ENCODE measurements at regions not wholly inside any gene's neighbourhood (a gene's known extent, or its start where the extent isn't known, plus 50 kb on each side); places are given as distances from the start of the nearest gene placed in this dataset.
"Not testable (repeated sequence)": the region's sequence is repeated elsewhere in the genome, so short reads cannot be mapped to it uniquely, and the experiment has no call there.

- no peak for DNase-seq (ENCODE audit: low read depth in 2 of 2)
Observed at GRCh38 chr14:84864548-84865271, 665.2 kb upstream of the FLRT2 start.

- no peak for DNase-seq (ENCODE audit: low read depth in 2 of 2)
Observed at GRCh38 chr14:84871734-84872133, 658.2 kb upstream of the FLRT2 start.

- DNase-seq (ENCODE audit: low read depth in 2 of 2), result no peak
Observed at GRCh38 chr14:84874436-84874835, 655.5 kb upstream of the FLRT2 start.

GRCh38 chr14:84877061-84877460, 652.9 kb upstream of the FLRT2 start:
- DNase-seq (ENCODE audit: low read depth in 2 of 2), result no peak

- DNase-seq (ENCODE audit: low read depth in 2 of 2), result no peak
Observed at GRCh38 chr14:84882830-84883229, 647.1 kb upstream of the FLRT2 start.

GRCh38 chr14:84885061-84885460, 644.9 kb upstream of the FLRT2 start:
- no peak for DNase-seq (ENCODE audit: low read depth in 2 of 2)

GRCh38 chr14:84891404-84891803, 638.5 kb upstream of the FLRT2 start:
- DNase-seq (ENCODE audit: low read depth in 2 of 2), result no peak

GRCh38 chr14:84894254-84894653, 635.7 kb upstream of the FLRT2 start:
- no peak for DNase-seq (ENCODE audit: low read depth in 2 of 2)

GRCh38 chr14:84922370-84922769, 607.6 kb upstream of the FLRT2 start:
- DNase-seq (ENCODE audit: low read depth in 2 of 2), result no peak

GRCh38 chr14:84926656-84927055, 603.3 kb upstream of the FLRT2 start:
- no peak for DNase-seq (ENCODE audit: low read depth in 2 of 2)

- no peak for DNase-seq (ENCODE audit: low read depth in 2 of 2)
Observed at GRCh38 chr14:84927096-84927827, 602.7 kb upstream of the FLRT2 start.

GRCh38 chr14:84929086-84929485, 600.9 kb upstream of the FLRT2 start:
- no peak for DNase-seq (ENCODE audit: low read depth in 2 of 2)

GRCh38 chr14:84929834-84930233, 600.1 kb upstream of the FLRT2 start:
- no peak for DNase-seq (ENCODE audit: low read depth in 2 of 2)

- no peak for DNase-seq (ENCODE audit: low read depth in 2 of 2)
Observed at GRCh38 chr14:84937016-84937415, 592.9 kb upstream of the FLRT2 start.

- no peak for DNase-seq (ENCODE audit: low read depth in 2 of 2)
Observed at GRCh38 chr14:84937449-84937848, 592.5 kb upstream of the FLRT2 start.

GRCh38 chr14:84944901-84945300, 585.0 kb upstream of the FLRT2 start:
- DNase-seq (ENCODE audit: low read depth in 2 of 2), result not testable (repeated sequence)

- DNase-seq (ENCODE audit: low read depth in 2 of 2), result no peak
Observed at GRCh38 chr14:84959851-84960520, 570.0 kb upstream of the FLRT2 start.

GRCh38 chr14:84961637-84962036, 568.3 kb upstream of the FLRT2 start:
- DNase-seq (ENCODE audit: low read depth in 2 of 2), result no peak

GRCh38 chr14:84963518-84963917, 566.4 kb upstream of the FLRT2 start:
- no peak for DNase-seq (ENCODE audit: low read depth in 2 of 2)

- no peak for DNase-seq (ENCODE audit: low read depth in 2 of 2)
Observed at GRCh38 chr14:84965279-84965678, 564.7 kb upstream of the FLRT2 start.

GRCh38 chr14:84969501-84969900, 560.4 kb upstream of the FLRT2 start:
- no peak for DNase-seq (ENCODE audit: low read depth in 2 of 2)

- no peak for DNase-seq (ENCODE audit: low read depth in 2 of 2)
Observed at GRCh38 chr14:84975241-84975902, 554.6 kb upstream of the FLRT2 start.

All from stimulated activated CD4-positive, alpha-beta T cell treated with anti-CD3 and anti-CD28 coated beads, Interleukin-1b, Interleukin-23, amount 100 ng/mL, for 4 hours (primary cell).